Chondrocyte (in vitro differentiated cells): ENCODE measurements at regions not wholly inside any gene's neighbourhood (a gene's known extent, or its start where the extent isn't known, plus 50 kb on each side); places are given as distances from the start of the nearest gene placed in this dataset.

ENCODE experiments used
- DNase-seq: peaks from one replicate; pipeline ENCODE4 v3.0.0; 2021; ENCODE audit warnings: mixed read lengths, low spot score
- H3K27ac Mint-ChIP-seq: one replicate; pipeline ENCODE4 v1.8.0; 2021; ENCODE audit warnings: mild to moderate bottlenecking, moderate library complexity, mixed read lengths; ENCODE audit not compliant: unreplicated experiment
- H3K27me3 Mint-ChIP-seq: 2 replicates; pipeline ENCODE4 v1.8.0; 2021; ENCODE audit warnings: low read depth, mixed read lengths
- H3K36me3 Mint-ChIP-seq: 2 replicates; pipeline ENCODE4 v1.8.0; 2021; ENCODE audit warnings: low read depth, mixed read lengths
- H3K4me1 Mint-ChIP-seq: 2 replicates; pipeline ENCODE4 v1.8.0; 2021; ENCODE audit warnings: low read depth, mild to moderate bottlenecking, mixed read lengths
- H3K4me3 Mint-ChIP-seq: one replicate; pipeline ENCODE4 v1.8.0; 2021; ENCODE audit warnings: mild to moderate bottlenecking, moderate library complexity, mixed read lengths; ENCODE audit not compliant: unreplicated experiment
- H3K9me3 Mint-ChIP-seq: 2 replicates; pipeline ENCODE4 v1.8.0; 2021; ENCODE audit warnings: low read depth, mixed read lengths
- CTCF ChIP-seq: fragments of 200-600 bp; sonication (generic); IDR thresholded peaks from 2 replicates; pipeline ENCODE4 v1.5.0; 2021; ENCODE audit warnings: antibody characterized with exemption, mild to moderate bottlenecking, moderate library complexity

GRCh38 chr15:87566236-87566635 lies 690.3 kb downstream of the NTRK3 start:
- Mint-ChIP-seq H3K36me3 (no peaks in the 10 kb centered on the region), H3K9me3 (peaks cover 3% of the 10 kb centered on the region), H3K4me1 (no peaks in the 10 kb centered on the region), H3K4me3 (no peak overlapping the region), H3K27me3 (peaks cover 2% of the 10 kb centered on the region), H3K27ac (no peak overlapping the region)
- no peak for TF ChIP-seq CTCF
- DNase-seq: no peak

- no peak for TF ChIP-seq CTCF
- Mint-ChIP-seq H3K4me3 (no peak overlapping the region), H3K27me3 (peaks cover 2% of the 10 kb centered on the region), H3K36me3 (no peaks in the 10 kb centered on the region), H3K27ac (no peak overlapping the region), H3K4me1 (no peaks in the 10 kb centered on the region), H3K9me3 (peaks cover 7% of the 10 kb centered on the region)
- no peak for DNase-seq
Observed at GRCh38 chr15:87564681-87565080, 691.9 kb downstream of the NTRK3 start.

- peaks cover 2% of the 10 kb centered on the region for H3K27me3 Mint-ChIP-seq
- H3K4me1 Mint-ChIP-seq: no peaks in the 10 kb centered on the region
- H3K9me3 Mint-ChIP-seq: peaks cover 7% of the 10 kb centered on the region
Observed at GRCh38 chr15:87563869-87564268, 692.7 kb downstream of the NTRK3 start.

GRCh38 chr15:87562203-87562602 lies 694.3 kb downstream of the NTRK3 start:
- Mint-ChIP-seq H3K9me3 (peaks cover 7% of the 10 kb centered on the region), H3K36me3 (no peaks in the 10 kb centered on the region), H3K27ac (no peak overlapping the region), H3K4me1 (no peaks in the 10 kb centered on the region), H3K4me3 (no peak overlapping the region), H3K27me3 (peaks cover 4% of the 10 kb centered on the region)
- no peak for DNase-seq
- TF ChIP-seq CTCF: no peak

More at GRCh38 chr15:87563869-87564268, 692.7 kb downstream of the NTRK3 start:
- Mint-ChIP-seq H3K4me3 (no peak overlapping the region), H3K36me3 (no peaks in the 10 kb centered on the region), H3K27ac (no peak overlapping the region)
- no peak for TF ChIP-seq CTCF
- no peak for DNase-seq

GRCh38 chr15:87561641-87562040 lies 694.9 kb downstream of the NTRK3 start:
- Mint-ChIP-seq H3K27me3 (peaks cover 2% of the 10 kb centered on the region), H3K27ac (no peak overlapping the region), H3K36me3 (no peaks in the 10 kb centered on the region), H3K9me3 (peaks cover 7% of the 10 kb centered on the region), H3K4me3 (no peak overlapping the region), H3K4me1 (no peaks in the 10 kb centered on the region)
- no peak for DNase-seq
- TF ChIP-seq CTCF: no peak
